NOMO-1 treated with DMSO at 0.1 percent for 48 hours (cell line): ENCODE measurements at regions not wholly inside any gene's neighbourhood (a gene's known extent, or its start where the extent isn't known, plus 50 kb on each side); places are given as distances from the start of the nearest gene placed in this dataset.

Experiments used
- DNase-seq: peaks from one replicate; lab custom pipeline; 2025; ENCODE audit not compliant: unreplicated experiment; lab: John Stamatoyannopoulos, UW

- DNase-seq, result no peak
Observed at GRCh38 chr17:79231766-79232287, 157.2 kb downstream of the ENGASE start.

GRCh38 chr17:79230576-79230975 lies 156.0 kb downstream of the ENGASE start:
- DNase-seq, result no peak

GRCh38 chr17:79226037-79226436 lies 151.4 kb downstream of the ENGASE start:
- DNase-seq, result no peak

GRCh38 chr17:79224903-79225302 lies 150.3 kb downstream of the ENGASE start:
- no peak for DNase-seq

GRCh38 chr17:79224476-79224875 lies 149.9 kb downstream of the ENGASE start:
- no peak for DNase-seq

- no peak for DNase-seq
Observed at GRCh38 chr17:79223953-79224352, 149.3 kb downstream of the ENGASE start.

- DNase-seq, result no peak
Observed at GRCh38 chr17:79223471-79223870, 148.8 kb downstream of the ENGASE start.

GRCh38 chr17:79221597-79221996 lies 147.0 kb downstream of the ENGASE start:
- no peak for DNase-seq

GRCh38 chr17:79220713-79221291 lies 146.2 kb downstream of the ENGASE start:
- no peak for DNase-seq

GRCh38 chr17:79220201-79220712 lies 145.6 kb downstream of the ENGASE start:
- DNase-seq, result no peak

GRCh38 chr17:79219208-79219935 lies 144.7 kb downstream of the ENGASE start:
- no peak for DNase-seq

GRCh38 chr17:79218825-79219200 lies 144.2 kb downstream of the ENGASE start:
- no peak for DNase-seq

GRCh38 chr17:79218175-79218824 lies 143.7 kb downstream of the ENGASE start:
- no peak for DNase-seq

- DNase-seq, result no peak
Observed at GRCh38 chr17:79217473-79218135, 143.0 kb downstream of the ENGASE start.

- DNase-seq, result no peak
Observed at GRCh38 chr17:79216826-79217225, 142.2 kb downstream of the ENGASE start.

GRCh38 chr17:79216391-79216790 lies 141.8 kb downstream of the ENGASE start:
- no peak for DNase-seq

- no peak for DNase-seq
Observed at GRCh38 chr17:79215631-79216030, 141.0 kb downstream of the ENGASE start.

GRCh38 chr17:79214940-79215604 lies 140.4 kb downstream of the ENGASE start:
- DNase-seq, result no peak

GRCh38 chr17:79214459-79214858 lies 139.8 kb downstream of the ENGASE start:
- DNase-seq, result no peak

GRCh38 chr17:79213305-79213704 lies 138.7 kb downstream of the ENGASE start:
- DNase-seq, result no peak
